PC-3 (cell line): ENCODE measurements at regions not wholly inside any gene's neighbourhood (a gene's known extent, or its start where the extent isn't known, plus 50 kb on each side); places are given as distances from the start of the nearest gene placed in this dataset.

Experiments used
- ATAC-seq: fragments of 200-7000 bp; cut with Tn5 transposase; 2 replicates; pipeline ENCODE4 v1.9.1; 2020; ENCODE audit warnings: mild to moderate bottlenecking, moderate library complexity
- BruUV-seq: library from RNA; stranded (reverse); fragments of 400-500 nt; replicated peaks from 2 replicates; lab custom pipeline; 2021; lab: Mats Ljungman, UMichigan
- CTCF ChIA-PET: fragments of 300-600 bp; sonication (Branson Sonifier 250); formaldehyde crosslinking; loops from one replicate; lab custom pipeline; 2022; ENCODE audit warnings: antibody characterized with exemption; lab: Charles Lee
- POLR2A ChIA-PET: fragments of 300-600 bp; sonication (Branson Sonifier 250); formaldehyde crosslinking; loops from one replicate; lab custom pipeline; 2022; ENCODE audit warnings: antibody characterized with exemption; ENCODE audit not compliant: unreplicated experiment; lab: Charles Lee
- DNase-seq: peaks from one replicate; pipeline ENCODE4 v3.0.0-alpha.2; 2015
- H2AFZ ChIP-seq: fragments of 300-600 bp; sonication (generic); 2 replicates; pipeline ENCODE4 v1.6.0; 2016; ENCODE audit warnings: antibody characterized with exemption, low read length
- H3F3A ChIP-seq: fragments of 300-600 bp; sonication (generic); one replicate; pipeline ENCODE4 v1.6.0; 2017; ENCODE audit warnings: antibody characterized with exemption, low read length, control low read depth, mild to moderate bottlenecking; ENCODE audit not compliant: unreplicated experiment
- H3K27ac ChIP-seq: fragments of 300-600 bp; sonication (generic); 2 replicates; pipeline ENCODE4 v1.5.1; 2016; ENCODE audit warnings: mild to moderate bottlenecking, low read length
- H3K27me3 ChIP-seq: fragments of 300-600 bp; sonication (generic); 2 replicates; pipeline ENCODE4 v1.6.1; 2016; ENCODE audit warnings: low read length, mixed read lengths
- H3K36me3 ChIP-seq: fragments of 300-600 bp; sonication (generic); 2 replicates; pipeline ENCODE4 v1.6.1; 2016; ENCODE audit warnings: low read depth, mixed run types, low read length, mixed read lengths
- H3K4me1 ChIP-seq: fragments of 300-600 bp; sonication (generic); 2 replicates; pipeline ENCODE4 v1.5.1; 2016; ENCODE audit warnings: low read length; ENCODE audit not compliant: insufficient read depth
- H3K4me2 ChIP-seq: fragments of 300-600 bp; sonication (generic); 2 replicates; pipeline ENCODE4 v1.6.0; 2016; ENCODE audit warnings: low read length
- H3K4me3 ChIP-seq: fragments of 300-600 bp; sonication (generic); 2 replicates; pipeline ENCODE4 v1.5.1; 2016; ENCODE audit warnings: mild to moderate bottlenecking, low read length, mixed read lengths
- H3K79me2 ChIP-seq: fragments of 300-600 bp; sonication (generic); 2 replicates; pipeline ENCODE4 v1.6.1; 2017; ENCODE audit warnings: low read length, mixed read lengths
- H3K9ac ChIP-seq: fragments of 300-600 bp; sonication (generic); 2 replicates; pipeline ENCODE4 v1.6.0; 2016; ENCODE audit warnings: mild to moderate bottlenecking, low read length
- H3K9me2 ChIP-seq: fragments of 300-600 bp; sonication (generic); replicated peaks from 2 replicates; pipeline ENCODE4 v1.6.1; 2016; ENCODE audit warnings: mixed run types, low read length, mixed read lengths
- H3K9me3 ChIP-seq: fragments of 300-600 bp; sonication (generic); 2 replicates; pipeline ENCODE4 v1.6.1; 2016; ENCODE audit warnings: low read length, mixed read lengths
- H4K20me1 ChIP-seq: fragments of 300-600 bp; sonication (generic); 2 replicates; pipeline ENCODE4 v1.6.1; 2016; ENCODE audit warnings: low read length, mixed read lengths
- EZH2 ChIP-seq: fragments of 300-600 bp; sonication (generic); IDR thresholded peaks from one replicate; pipeline ENCODE4 v1.6.1; 2017; ENCODE audit warnings: antibody characterized with exemption, mild to moderate bottlenecking, low read length; ENCODE audit not compliant: unreplicated experiment
- EZH2phosphoT487 ChIP-seq: fragments of 300-600 bp; sonication (generic); IDR thresholded peaks from 2 replicates; pipeline ENCODE4 v1.6.1; 2018; ENCODE audit warnings: mild to moderate bottlenecking, antibody characterized with exemption, low read length, borderline replicate concordance
- intact Hi-C: fragments of 100-400 bp; cut with micrococcal nuclease; formaldehyde crosslinking; loops from 2 replicates; pipeline ENCODE4 v1.9.0; 2023
- TF ChIP-seq, protein P1 (sequence below): fragments of 300-600 bp; sonication (generic); conservative IDR thresholded peaks from 2 replicates; pipeline ENCODE4 v1.5.1; 2017; ENCODE audit warnings: antibody characterized with exemption, low read depth, mild to moderate bottlenecking, low read length

DNA sequence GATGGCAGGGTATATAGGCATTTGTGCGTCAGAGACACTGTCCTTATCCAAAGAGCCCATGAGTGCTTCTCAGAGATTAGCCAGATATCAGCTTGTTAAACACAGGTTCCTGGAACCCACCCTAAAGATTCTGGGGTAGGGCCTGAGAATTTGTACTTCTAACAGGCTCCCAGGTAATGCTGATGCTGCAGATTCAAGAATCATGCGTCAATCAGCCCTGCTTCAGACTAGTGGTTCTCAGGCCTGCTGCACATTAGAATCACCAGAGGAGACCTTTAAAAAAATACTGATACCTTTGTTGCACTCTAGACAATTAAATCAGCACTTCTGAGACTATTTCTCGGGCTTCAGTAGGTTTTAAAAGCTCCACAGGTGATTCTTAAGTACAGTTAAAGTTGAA lies 369.5 kb downstream of the MFSD1 start:
- intact Hi-C loops, result loop anchor here (2.0 kb wide), 1 partner anchor 19 kb away; no protein-coding TSS in a partner anchor
- ChIA-PET POLR2A (no interaction called here), CTCF (no interaction called here)
- DNase-seq (no peak), ATAC-seq (no peak)
- Histone ChIP-seq H3K27me3 (no peaks in the 10 kb centered on the region), H3K79me2 (peaks cover 40% of the 10 kb centered on the region), H3K9me3 (no peaks in the 10 kb centered on the region), H3F3A (peaks cover 10% of the 10 kb centered on the region), H3K9me2 (no peaks in the 10 kb centered on the region), H3K36me3 (no peaks in the 10 kb centered on the region), H3K4me1 (peaks cover 65% of the 10 kb centered on the region), H3K27ac (no peak overlapping the region), H3K4me2 (no peak overlapping the region), H2AFZ (no peak overlapping the region), H3K4me3 (no peak overlapping the region), H4K20me1 (no peaks in the 10 kb centered on the region), H3K9ac (no peak overlapping the region)
- no TSS peak for BruUV-seq
- TF ChIP-seq, protein P1, sequence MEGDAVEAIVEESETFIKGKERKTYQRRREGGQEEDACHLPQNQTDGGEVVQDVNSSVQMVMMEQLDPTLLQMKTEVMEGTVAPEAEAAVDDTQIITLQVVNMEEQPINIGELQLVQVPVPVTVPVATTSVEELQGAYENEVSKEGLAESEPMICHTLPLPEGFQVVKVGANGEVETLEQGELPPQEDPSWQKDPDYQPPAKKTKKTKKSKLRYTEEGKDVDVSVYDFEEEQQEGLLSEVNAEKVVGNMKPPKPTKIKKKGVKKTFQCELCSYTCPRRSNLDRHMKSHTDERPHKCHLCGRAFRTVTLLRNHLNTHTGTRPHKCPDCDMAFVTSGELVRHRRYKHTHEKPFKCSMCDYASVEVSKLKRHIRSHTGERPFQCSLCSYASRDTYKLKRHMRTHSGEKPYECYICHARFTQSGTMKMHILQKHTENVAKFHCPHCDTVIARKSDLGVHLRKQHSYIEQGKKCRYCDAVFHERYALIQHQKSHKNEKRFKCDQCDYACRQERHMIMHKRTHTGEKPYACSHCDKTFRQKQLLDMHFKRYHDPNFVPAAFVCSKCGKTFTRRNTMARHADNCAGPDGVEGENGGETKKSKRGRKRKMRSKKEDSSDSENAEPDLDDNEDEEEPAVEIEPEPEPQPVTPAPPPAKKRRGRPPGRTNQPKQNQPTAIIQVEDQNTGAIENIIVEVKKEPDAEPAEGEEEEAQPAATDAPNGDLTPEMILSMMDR, result no peak
- TF ChIP-seq EZH2phosphoT487 (no peak), EZH2 (no peak)

GRCh38 chr3:159172473-159172872 lies 370.6 kb downstream of the MFSD1 start:
- Histone ChIP-seq H2AFZ (no peak overlapping the region), H3K4me3 (no peak overlapping the region), H3K9me3 (no peaks in the 10 kb centered on the region), H3K79me2 (peaks cover 35% of the 10 kb centered on the region), H3F3A (peaks cover 10% of the 10 kb centered on the region), H3K36me3 (no peaks in the 10 kb centered on the region), H3K4me1 (peaks cover 65% of the 10 kb centered on the region), H3K4me2 (no peak overlapping the region), H3K9me2 (no peaks in the 10 kb centered on the region), H3K27ac (no peak overlapping the region), H4K20me1 (no peaks in the 10 kb centered on the region), H3K9ac (no peak overlapping the region), H3K27me3 (no peaks in the 10 kb centered on the region)
- no TSS peak for BruUV-seq
- intact Hi-C loops, result no loop called here
- ATAC-seq, result no peak
- TF ChIP-seq, protein P1, result no peak
- TF ChIP-seq EZH2, result no peak
- TF ChIP-seq EZH2phosphoT487, result no peak
- POLR2A ChIA-PET, result no interaction called here
- CTCF ChIA-PET, result interaction anchor here (0.6 kb wide), 2 partner anchors 19 to 40 kb away, joined by 3 to 5 read pairs; no protein-coding TSS in a partner anchor
- peak; percentile 36 for DNase-seq
